HCT116 (cell line): ENCODE measurements at regions not wholly inside any gene's neighbourhood (a gene's known extent, or its start where the extent isn't known, plus 50 kb on each side); places are given as distances from the start of the nearest gene placed in this dataset.

Experiments
- ATAC-seq: fragments of 200-7000 bp; cut with Tn5 transposase; 2 replicates; pipeline ENCODE4 v1.9.1; 2020; ENCODE audit warnings: mild to moderate bottlenecking, moderate library complexity
- BruUV-seq: library from RNA; stranded (reverse); fragments of 400-500 nt; replicated peaks from 2 replicates; lab custom pipeline; 2021; lab: Mats Ljungman, UMichigan
- CTCF ChIA-PET: fragments of 300-600 bp; sonication (Branson Sonifier 250); formaldehyde crosslinking; loops from one replicate; lab custom pipeline; 2021; ENCODE audit warnings: antibody characterized with exemption; lab: Charles Lee
- POLR2A ChIA-PET: fragments of 300-600, 350-600 bp; sonication (Branson Sonifier 250); formaldehyde crosslinking; loops from one replicate; lab custom pipeline; 2021; ENCODE audit warnings: antibody characterized with exemption; lab: Charles Lee
- RAD21 ChIA-PET, 2 experiments: fragments of 300-600 bp; sonication (Branson Sonifier 250); formaldehyde crosslinking; loops; one replicate each; lab custom pipeline; 2023; ENCODE audit warnings: low total read pairs in 2 of 2; ENCODE audit not compliant: uncharacterized antibody in 2 of 2, unreplicated experiment in 2 of 2, low non-redundant PET in 1 of 2; lab: Charles Lee
- DNase-seq: peaks from one replicate; pipeline ENCODE4 v3.0.0-alpha.2; 2010; ENCODE audit warnings: low read depth, low spot score
- H2AFZ ChIP-seq: fragments of 200-600 bp; shearing (Covaris generic), sonication (generic); 2 replicates; pipeline ENCODE4 v1.6.1; 2017; ENCODE audit warnings: low read depth, mixed run types, mixed read lengths, antibody characterized with exemption, low read length; ENCODE audit not compliant: poor library complexity, severe bottlenecking
- H3K27ac ChIP-seq: 2 replicates; pipeline ENCODE4 v1.5.1; 2012; ENCODE audit warnings: low read depth, low read length
- H3K27me3 ChIP-seq: fragments of 200-600 bp; sonication (generic); 2 replicates; pipeline ENCODE4 v1.6.1; 2016; ENCODE audit warnings: mixed run types, low read length, mixed read lengths; ENCODE audit not compliant: insufficient read depth
- H3K36me3 ChIP-seq, 2 experiments: fragments of 200-500 bp in 1 of 2; fragments of 200-600 bp in 1 of 2; sonication (Bioruptor generic) in 1 of 2; sonication (generic) in 1 of 2; 2 replicates each; pipeline versions ENCODE4 v1.5.1 to v1.6.1; 2014 to 2016; ENCODE audit warnings: low read length in 2 of 2, inconsistent platforms in 1 of 2, mixed read lengths in 1 of 2, mixed run types in 1 of 2; ENCODE audit not compliant: insufficient read depth in 2 of 2, control insufficient read depth in 1 of 2
- H3K4me1 ChIP-seq, 2 experiments: fragments of 200-600 bp in 1 of 2; sonication (generic) in 1 of 2; 2 replicates each; pipeline versions ENCODE4 v1.5.1 to v1.6.1; 2012 to 2017; ENCODE audit warnings: low read length in 2 of 2, inconsistent platforms in 1 of 2, mild to moderate bottlenecking in 1 of 2, mixed read lengths in 1 of 2, mixed run types in 1 of 2, moderate library complexity in 1 of 2; ENCODE audit not compliant: insufficient read depth in 2 of 2, control insufficient read depth in 1 of 2
- H3K4me2 ChIP-seq: fragments of 200-600 bp; sonication (generic); 2 replicates; pipeline ENCODE4 v1.6.1; 2017; ENCODE audit warnings: mixed run types, low read length, mixed read lengths
- H3K4me3 ChIP-seq, 2 experiments: fragments of 200-600 bp in 1 of 2; sonication (generic) in 1 of 2; replicated peaks in 1 of 2; 2 replicates each; pipeline ENCODE4 v1.5.1; 2011 to 2016; ENCODE audit warnings: low read length in 2 of 2, control low read depth in 1 of 2, low read depth in 1 of 2, mild to moderate bottlenecking in 1 of 2, mixed read lengths in 1 of 2, mixed run types in 1 of 2
- H3K79me2 ChIP-seq: fragments of 200-600 bp; sonication (generic); 2 replicates; pipeline ENCODE4 v1.6.1; 2017; ENCODE audit warnings: mild to moderate bottlenecking, mixed run types, low read length, moderate library complexity, mixed read lengths; ENCODE audit not compliant: insufficient read depth
- H3K9ac ChIP-seq: fragments of 200-600 bp; sonication (generic); 2 replicates; pipeline ENCODE4 v1.6.1; 2016; ENCODE audit warnings: low read length, mixed read lengths
- H3K9me2 ChIP-seq: fragments of 200-600 bp; sonication (generic), shearing (Covaris generic); 2 replicates; pipeline ENCODE4 v1.6.1; 2017; ENCODE audit warnings: mixed run types, mild to moderate bottlenecking, moderate library complexity; ENCODE audit not compliant: insufficient read depth
- H3K9me3 ChIP-seq, 2 experiments: fragments of 200-500 bp in 1 of 2; fragments of 200-600 bp in 1 of 2; sonication (Bioruptor generic) in 1 of 2; sonication (generic) in 1 of 2; 2 replicates each; pipeline ENCODE4 v1.6.1; 2014 to 2017; ENCODE audit warnings: low read length in 2 of 2, mixed read lengths in 2 of 2, inconsistent platforms in 1 of 2, low read depth in 1 of 2, mild to moderate bottlenecking in 1 of 2, mixed run types in 1 of 2, moderate library complexity in 1 of 2; ENCODE audit not compliant: control insufficient read depth in 1 of 2, insufficient read depth in 1 of 2
- H4K20me1 ChIP-seq: fragments of 200-600 bp; sonication (generic), shearing (Covaris generic); 2 replicates; pipeline ENCODE4 v1.6.1; 2017; ENCODE audit warnings: mixed run types, mild to moderate bottlenecking, moderate library complexity; ENCODE audit not compliant: insufficient read depth
- ELF1 ChIP-seq: IDR thresholded peaks from 2 replicates; pipeline ENCODE4 v1.6.1; 2012; ENCODE audit warnings: low read depth, borderline replicate concordance
- EZH2phosphoT487 ChIP-seq: fragments of 200-600 bp; IDR thresholded peaks from 2 replicates; pipeline ENCODE4 v1.6.1; 2018; ENCODE audit warnings: antibody characterized with exemption, borderline replicate concordance
- RAD21 ChIP-seq: IDR thresholded peaks from 2 replicates; pipeline ENCODE4 v1.6.1; 2012; ENCODE audit warnings: low read depth, mild to moderate bottlenecking
- SP1 ChIP-seq: IDR thresholded peaks from 2 replicates; pipeline ENCODE4 v1.6.1; 2012; ENCODE audit warnings: low read depth
- SRF ChIP-seq: IDR thresholded peaks from 2 replicates; pipeline ENCODE4 v1.6.1; 2012; ENCODE audit warnings: low read depth
- YY1 ChIP-seq: IDR thresholded peaks from 2 replicates; pipeline ENCODE4 v1.6.1; 2011; ENCODE audit warnings: low read length, low read depth, moderate library complexity, mild to moderate bottlenecking; ENCODE audit not compliant: insufficient replicate concordance; ENCODE audit errors: extremely low read depth
- ZNF274 ChIP-seq: fragments of 200-500 bp; sonication (Bioruptor generic); IDR thresholded peaks from 2 replicates; pipeline ENCODE4 v1.6.1; 2014; ENCODE audit warnings: mild to moderate bottlenecking, low read depth, low read length, inconsistent platforms
- intact Hi-C: fragments of 100-400 bp; cut with micrococcal nuclease; formaldehyde crosslinking; loops from 2 replicates; pipeline ENCODE4 v1.10.0; 2022
- TF ChIP-seq, protein P1 (sequence below): IDR thresholded peaks from 2 replicates; pipeline ENCODE4 v1.6.1; 2011; ENCODE audit warnings: mild to moderate bottlenecking, low read length, moderate library complexity; ENCODE audit not compliant: insufficient replicate concordance; ENCODE audit errors: extremely low read depth
- TF ChIP-seq, protein P2 (sequence below): IDR thresholded peaks from 2 replicates; pipeline ENCODE4 v1.6.1; 2012; ENCODE audit warnings: low read depth

DNA sequence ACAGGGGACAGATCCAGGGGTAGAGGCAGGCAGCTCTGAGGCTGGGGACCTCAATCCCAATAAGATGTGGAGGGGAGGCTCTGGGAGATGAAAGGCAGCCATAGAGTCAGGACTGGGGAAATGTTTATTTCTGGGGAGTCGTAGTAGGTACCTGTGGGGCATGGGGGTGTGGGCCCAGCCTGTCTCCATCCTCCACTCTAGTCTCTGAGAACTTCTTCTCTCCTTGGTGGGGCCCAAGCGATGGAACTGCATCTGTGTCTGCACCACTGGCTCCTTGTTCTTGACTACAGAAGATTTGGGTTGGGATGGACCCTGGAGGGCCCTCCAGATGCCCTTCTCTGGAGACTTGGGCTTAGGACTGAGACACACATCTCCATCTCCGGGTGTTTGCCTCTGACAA lies 953.9 kb upstream of the ZNF722 start (continued):
- TF ChIP-seq, protein P1, sequence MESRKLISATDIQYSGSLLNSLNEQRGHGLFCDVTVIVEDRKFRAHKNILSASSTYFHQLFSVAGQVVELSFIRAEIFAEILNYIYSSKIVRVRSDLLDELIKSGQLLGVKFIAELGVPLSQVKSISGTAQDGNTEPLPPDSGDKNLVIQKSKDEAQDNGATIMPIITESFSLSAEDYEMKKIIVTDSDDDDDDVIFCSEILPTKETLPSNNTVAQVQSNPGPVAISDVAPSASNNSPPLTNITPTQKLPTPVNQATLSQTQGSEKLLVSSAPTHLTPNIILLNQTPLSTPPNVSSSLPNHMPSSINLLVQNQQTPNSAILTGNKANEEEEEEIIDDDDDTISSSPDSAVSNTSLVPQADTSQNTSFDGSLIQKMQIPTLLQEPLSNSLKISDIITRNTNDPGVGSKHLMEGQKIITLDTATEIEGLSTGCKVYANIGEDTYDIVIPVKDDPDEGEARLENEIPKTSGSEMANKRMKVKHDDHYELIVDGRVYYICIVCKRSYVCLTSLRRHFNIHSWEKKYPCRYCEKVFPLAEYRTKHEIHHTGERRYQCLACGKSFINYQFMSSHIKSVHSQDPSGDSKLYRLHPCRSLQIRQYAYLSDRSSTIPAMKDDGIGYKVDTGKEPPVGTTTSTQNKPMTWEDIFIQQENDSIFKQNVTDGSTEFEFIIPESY: no peak
- TF ChIP-seq, protein P2, sequence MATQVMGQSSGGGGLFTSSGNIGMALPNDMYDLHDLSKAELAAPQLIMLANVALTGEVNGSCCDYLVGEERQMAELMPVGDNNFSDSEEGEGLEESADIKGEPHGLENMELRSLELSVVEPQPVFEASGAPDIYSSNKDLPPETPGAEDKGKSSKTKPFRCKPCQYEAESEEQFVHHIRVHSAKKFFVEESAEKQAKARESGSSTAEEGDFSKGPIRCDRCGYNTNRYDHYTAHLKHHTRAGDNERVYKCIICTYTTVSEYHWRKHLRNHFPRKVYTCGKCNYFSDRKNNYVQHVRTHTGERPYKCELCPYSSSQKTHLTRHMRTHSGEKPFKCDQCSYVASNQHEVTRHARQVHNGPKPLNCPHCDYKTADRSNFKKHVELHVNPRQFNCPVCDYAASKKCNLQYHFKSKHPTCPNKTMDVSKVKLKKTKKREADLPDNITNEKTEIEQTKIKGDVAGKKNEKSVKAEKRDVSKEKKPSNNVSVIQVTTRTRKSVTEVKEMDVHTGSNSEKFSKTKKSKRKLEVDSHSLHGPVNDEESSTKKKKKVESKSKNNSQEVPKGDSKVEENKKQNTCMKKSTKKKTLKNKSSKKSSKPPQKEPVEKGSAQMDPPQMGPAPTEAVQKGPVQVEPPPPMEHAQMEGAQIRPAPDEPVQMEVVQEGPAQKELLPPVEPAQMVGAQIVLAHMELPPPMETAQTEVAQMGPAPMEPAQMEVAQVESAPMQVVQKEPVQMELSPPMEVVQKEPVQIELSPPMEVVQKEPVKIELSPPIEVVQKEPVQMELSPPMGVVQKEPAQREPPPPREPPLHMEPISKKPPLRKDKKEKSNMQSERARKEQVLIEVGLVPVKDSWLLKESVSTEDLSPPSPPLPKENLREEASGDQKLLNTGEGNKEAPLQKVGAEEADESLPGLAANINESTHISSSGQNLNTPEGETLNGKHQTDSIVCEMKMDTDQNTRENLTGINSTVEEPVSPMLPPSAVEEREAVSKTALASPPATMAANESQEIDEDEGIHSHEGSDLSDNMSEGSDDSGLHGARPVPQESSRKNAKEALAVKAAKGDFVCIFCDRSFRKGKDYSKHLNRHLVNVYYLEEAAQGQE: no peak
- no peak for TF ChIP-seq SP1
- TF ChIP-seq EZH2phosphoT487: no peak
- no peak for TF ChIP-seq SRF
- TF ChIP-seq YY1: no peak
- no peak for TF ChIP-seq ELF1

DNA sequence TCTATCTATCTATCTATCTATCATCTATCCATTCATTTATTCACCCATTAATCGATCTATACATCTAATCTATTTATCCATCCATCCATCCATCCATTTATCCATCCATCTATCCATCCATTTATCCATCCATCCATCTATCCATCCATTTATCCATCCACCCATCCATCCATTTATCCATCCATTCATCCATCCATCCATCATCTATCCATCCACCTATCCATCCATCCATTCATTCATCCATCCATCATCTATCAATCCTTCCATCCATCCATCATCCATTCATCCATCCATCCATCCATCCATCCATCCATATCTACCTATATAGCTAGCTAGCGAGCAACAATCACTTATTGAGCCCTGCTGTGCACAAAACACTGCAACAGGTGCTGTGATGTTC lies 953.1 kb upstream of the ZNF722 start:
- Histone ChIP-seq H3K9me2 (no peaks in the 10 kb centered on the region), H3K27me3 (no peaks in the 10 kb centered on the region), H3K27ac (no peak overlapping the region), H3K4me3 (no peak overlapping the region), H4K20me1 (no peaks in the 10 kb centered on the region), H3K4me2 (no peak overlapping the region), H3K79me2 (no peaks in the 10 kb centered on the region), H2AFZ (no peak overlapping the region), H3K4me1 (no peaks in the 10 kb centered on the region), H3K9ac (no peak overlapping the region), H3K36me3 (no peaks in the 10 kb centered on the region), H3K9me3 (peaks cover 0 to 35% of the 10 kb centered on the region in 2 experiments; a peak in 2 of 4 replicates)
- ChIA-PET POLR2A (no interaction called here), CTCF (no interaction called here), RAD21 (no interaction called here)
- no TSS peak for BruUV-seq
- TF ChIP-seq ZNF274 (no peak), RAD21 (no peak), SRF (no peak)
- TF ChIP-seq, protein P2: no peak
- TF ChIP-seq, protein P1: no peak
- intact Hi-C loops: no loop called here
- ATAC-seq (no peak), DNase-seq (no peak)
